Spinal cord (tissue), 9 donors: ENCODE measurements at regions not wholly inside any gene's neighbourhood (a gene's known extent, or its start where the extent isn't known, plus 50 kb on each side); places are given as distances from the start of the nearest gene placed in this dataset.
A peak's percentile ranks its signal among the peaks of the same experiment; 100 is the strongest.

ENCODE experiments used
- DNase-seq, 6 donors: peaks; one replicate each; pipeline versions ENCODE4 v3.0.0 to v3.0.0-alpha.2; 2013 to 2015; ENCODE audit warnings: low spot score in 6 of 6, low read depth in 4 of 6
- H3K27ac ChIP-seq: one replicate; pipeline ENCODE4 v1.5.1; 2013; ENCODE audit warnings: low read depth, low read length, control low read depth
- H3K27me3 ChIP-seq: one replicate; pipeline ENCODE4 v1.6.1; 2013; ENCODE audit warnings: low read length; ENCODE audit not compliant: control insufficient read depth, insufficient read depth
- H3K36me3 ChIP-seq: one replicate; pipeline ENCODE4 v1.6.1; 2013; ENCODE audit warnings: low read length; ENCODE audit not compliant: control insufficient read depth, insufficient read depth
- H3K4me1 ChIP-seq: one replicate; pipeline ENCODE4 v1.6.1; 2013; ENCODE audit warnings: low read length; ENCODE audit not compliant: control insufficient read depth, insufficient read depth
- H3K4me3 ChIP-seq: one replicate; pipeline ENCODE4 v1.5.1; 2013; ENCODE audit warnings: low read depth, low read length, control low read depth
- H3K9me3 ChIP-seq: one replicate; pipeline ENCODE4 v1.6.1; 2013; ENCODE audit warnings: low read length; ENCODE audit not compliant: control insufficient read depth, insufficient read depth
- WGBS: methylation state at CpG from one replicate; pipeline ENCODE4 v1.1.5; 2013; ENCODE audit warnings: missing lambda C conversion rate; ENCODE audit not compliant: insufficient coverage; 5-methylcytosine and 5-hydroxymethylcytosine counted together
- donor health status: healthy.

DNA sequence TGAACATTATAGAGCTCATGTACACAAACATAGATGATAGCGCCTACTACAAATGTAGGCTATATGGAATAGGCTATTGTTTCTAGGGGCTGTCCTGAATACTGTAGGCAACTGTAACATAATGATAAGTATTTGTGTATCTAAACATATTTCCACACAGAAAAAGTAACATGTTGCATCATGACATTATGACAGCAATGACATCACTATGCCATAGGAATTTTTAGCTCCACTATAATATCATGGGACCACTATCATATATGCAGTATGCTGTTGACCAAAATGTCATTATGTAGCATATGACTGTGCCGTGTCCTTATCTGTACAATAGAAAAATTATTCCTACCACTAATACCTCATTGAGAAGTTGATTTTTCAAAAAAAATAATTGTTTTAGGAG lies 96.7 kb upstream of the SSTR1 start:
- Histone ChIP-seq H3K9me3 (no peaks in the 10 kb centered on the region), H3K36me3 (no peaks in the 10 kb centered on the region), H3K27ac (no peak overlapping the region), H3K27me3 (no peaks in the 10 kb centered on the region), H3K4me3 (no peak overlapping the region), H3K4me1 (no peaks in the 10 kb centered on the region)
- WGBS, result no CpG with 5 or more reads among the region's 2 CpGs
- DNase-seq, result no peak

DNA sequence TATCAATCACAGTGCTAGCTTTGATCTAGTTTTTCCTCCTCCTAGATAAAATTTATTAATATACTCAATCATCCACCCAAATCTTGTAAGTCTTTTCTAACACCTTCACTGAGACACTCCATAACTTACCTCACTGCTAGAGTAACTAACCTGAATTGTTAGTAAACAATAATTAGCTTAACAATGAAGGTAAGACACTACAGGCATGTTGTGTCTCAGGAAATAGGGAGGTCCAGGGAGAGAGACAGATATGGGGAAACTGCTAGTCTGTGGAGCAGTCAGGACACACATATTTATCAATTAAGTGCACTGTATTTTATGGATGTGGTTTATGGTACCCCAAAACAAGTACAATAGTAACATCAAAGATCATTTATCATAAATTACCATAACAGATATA lies 94.2 kb upstream of the SSTR1 start:
- no peak overlapping the region for H3K4me3 ChIP-seq

GRCh38 chr14:38116895-38117294 lies 90.8 kb upstream of the SSTR1 start:
- Histone ChIP-seq H3K4me1 (no peaks in the 10 kb centered on the region), H3K27me3 (no peaks in the 10 kb centered on the region), H3K4me3 (no peak overlapping the region), H3K36me3 (no peaks in the 10 kb centered on the region), H3K27ac (no peak overlapping the region), H3K9me3 (no peaks in the 10 kb centered on the region)
- DNase-seq, result no peak

More for the DNA sequence above, 94.2 kb upstream of the SSTR1 start:
- Histone ChIP-seq H3K9me3 (no peaks in the 10 kb centered on the region), H3K36me3 (no peaks in the 10 kb centered on the region), H3K4me1 (no peaks in the 10 kb centered on the region), H3K27ac (no peak overlapping the region), H3K27me3 (no peaks in the 10 kb centered on the region)
- no peak for DNase-seq

DNA sequence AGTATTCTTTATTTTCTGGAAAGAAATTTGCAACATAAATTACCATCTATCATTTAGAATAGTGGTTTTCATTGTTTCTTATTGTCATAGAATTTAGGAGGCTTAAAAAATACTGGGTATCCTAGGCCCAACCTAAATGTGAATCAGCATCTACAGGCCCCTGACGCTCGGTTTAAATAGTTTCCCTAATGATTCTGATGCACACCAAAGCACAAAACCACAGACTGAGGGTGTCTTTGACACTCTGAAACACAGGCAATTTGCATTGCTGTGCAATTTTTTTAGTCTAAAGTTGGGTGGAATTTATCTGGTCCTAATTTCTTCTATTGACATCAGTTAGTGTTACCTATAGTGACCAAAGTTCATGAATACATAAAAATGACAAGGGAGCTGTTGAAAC lies 87.6 kb upstream of the SSTR1 start:
- Histone ChIP-seq H3K4me3 (no peak overlapping the region), H3K4me1 (no peaks in the 10 kb centered on the region), H3K27me3 (no peaks in the 10 kb centered on the region), H3K27ac (no peak overlapping the region), H3K36me3 (no peaks in the 10 kb centered on the region), H3K9me3 (no peaks in the 10 kb centered on the region)
- no peak for DNase-seq
- no CpG with 5 or more reads among the region's 2 CpGs for WGBS

- Histone ChIP-seq H3K36me3 (no peaks in the 10 kb centered on the region), H3K4me3 (no peak overlapping the region), H3K27ac (no peak overlapping the region), H3K4me1 (no peaks in the 10 kb centered on the region), H3K27me3 (no peaks in the 10 kb centered on the region), H3K9me3 (no peaks in the 10 kb centered on the region)
- no CpG with 5 or more reads among the region's 4 CpGs for WGBS
- DNase-seq, result peak in 1 of 6 donors; percentile 61
These were observed 86.2 kb upstream of the SSTR1 start for GRCh38 chr14:38121320-38122020.

DNA sequence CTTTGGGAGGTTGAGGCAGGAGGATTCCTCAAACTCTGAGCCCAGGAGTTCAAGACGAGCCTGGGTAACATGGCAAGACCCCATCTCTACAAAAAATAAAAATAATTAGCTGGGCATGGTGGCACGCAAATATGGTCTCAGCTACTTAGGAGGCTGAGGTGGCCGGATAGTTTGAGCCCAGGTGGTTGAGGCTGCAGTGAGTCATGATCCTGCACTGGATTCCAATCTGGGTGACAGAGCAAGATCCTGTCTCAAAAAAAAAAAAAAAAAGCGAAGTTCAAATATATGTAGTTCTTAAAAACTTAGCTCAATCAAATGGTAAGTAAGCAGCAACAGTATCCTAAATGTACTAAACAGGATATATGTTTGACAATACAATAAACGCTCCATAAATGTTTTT lies 85.5 kb upstream of the SSTR1 start:
- 100% methylated on average over 2 of the region's 5 CpGs for WGBS
- H3K9me3 ChIP-seq, result no peaks in the 10 kb centered on the region
- H3K36me3 ChIP-seq, result no peaks in the 10 kb centered on the region
- H3K27ac ChIP-seq, result no peak overlapping the region
- DNase-seq, result no peak
- H3K4me3 ChIP-seq, result no peak overlapping the region
- no peaks in the 10 kb centered on the region for H3K27me3 ChIP-seq
- no peaks in the 10 kb centered on the region for H3K4me1 ChIP-seq

- Histone ChIP-seq H3K4me1 (no peaks in the 10 kb centered on the region), H3K4me3 (no peak overlapping the region), H3K27ac (no peak overlapping the region), H3K9me3 (no peaks in the 10 kb centered on the region), H3K36me3 (no peaks in the 10 kb centered on the region), H3K27me3 (no peaks in the 10 kb centered on the region)
- WGBS, result 76% methylated on average over 3 of the region's 3 CpGs
- no peak for DNase-seq
These were observed 83.2 kb upstream of the SSTR1 start for GRCh38 chr14:38124506-38124905.

GRCh38 chr14:38125481-38126037 lies 82.1 kb upstream of the SSTR1 start:
- DNase-seq, result peak in 3 of 6 donors; percentile 14 to 85 (median 22)
- Histone ChIP-seq H3K4me1 (no peaks in the 10 kb centered on the region), H3K9me3 (no peaks in the 10 kb centered on the region), H3K27me3 (no peaks in the 10 kb centered on the region), H3K36me3 (no peaks in the 10 kb centered on the region), H3K27ac (no peak overlapping the region), H3K4me3 (no peak overlapping the region)
- 29% methylated on average over 11 of the region's 11 CpGs for WGBS

GRCh38 chr14:38127356-38127755 lies 80.3 kb upstream of the SSTR1 start:
- Histone ChIP-seq H3K4me3 (no peak overlapping the region), H3K4me1 (no peaks in the 10 kb centered on the region), H3K27me3 (no peaks in the 10 kb centered on the region), H3K27ac (no peak overlapping the region), H3K9me3 (no peaks in the 10 kb centered on the region), H3K36me3 (no peaks in the 10 kb centered on the region)
- WGBS, result 100% methylated on average over 1 of the region's 2 CpGs
- DNase-seq, result no peak

GRCh38 chr14:38127784-38128183 lies 79.9 kb upstream of the SSTR1 start:
- 89% methylated on average over 3 of the region's 3 CpGs for WGBS
- no peaks in the 10 kb centered on the region for H3K27me3 ChIP-seq
- no peak overlapping the region for H3K27ac ChIP-seq
- H3K4me3 ChIP-seq, result no peak overlapping the region
- H3K9me3 ChIP-seq, result no peaks in the 10 kb centered on the region
- H3K4me1 ChIP-seq, result no peaks in the 10 kb centered on the region
- no peaks in the 10 kb centered on the region for H3K36me3 ChIP-seq
- DNase-seq, result no peak
